ENCODE measurements at regions not wholly inside any gene's neighbourhood (a gene's known extent, or its start where the extent isn't known, plus 50 kb on each side); places are given as distances from the start of the nearest gene placed in this dataset.

GRCh38 chr20:1784586-1784985, 110.6 kb upstream of the SIRPA start:
- DNase-seq: no peak

GRCh38 chr20:1783245-1783644, 112.0 kb upstream of the SIRPA start:
- no peak for DNase-seq

GRCh38 chr20:1782181-1782580, 113.0 kb upstream of the SIRPA start:
- DNase-seq: no peak

- DNase-seq: no peak
These were observed 115.6 kb upstream of the SIRPA start for GRCh38 chr20:1779567-1779966.

- DNase-seq: no peak
These were observed 116.9 kb upstream of the SIRPA start for GRCh38 chr20:1778338-1778737.

- DNase-seq: no peak
These were observed 117.8 kb upstream of the SIRPA start for GRCh38 chr20:1777476-1777820.

GRCh38 chr20:1776681-1777475, 118.3 kb upstream of the SIRPA start:
- DNase-seq: peak; percentile 85

- no peak for DNase-seq
These were observed 117.5 kb upstream of the SIRPG start for GRCh38 chr20:1775117-1775516.

- DNase-seq: no peak
These were observed 116.9 kb upstream of the SIRPG start for GRCh38 chr20:1774479-1774878.

GRCh38 chr20:1773816-1774215, 116.2 kb upstream of the SIRPG start:
- DNase-seq: no peak

- DNase-seq: no peak
These were observed 111.9 kb upstream of the SIRPG start for GRCh38 chr20:1769491-1769890.

- no peak for DNase-seq
These were observed 109.2 kb upstream of the SIRPG start for GRCh38 chr20:1766731-1767130.

GRCh38 chr20:1764136-1765033, 106.8 kb upstream of the SIRPG start:
- DNase-seq: peak; percentile 59

GRCh38 chr20:1761598-1761997, 104.0 kb upstream of the SIRPG start:
- DNase-seq: no peak

GRCh38 chr20:1761116-1761515, 103.5 kb upstream of the SIRPG start:
- no peak for DNase-seq

GRCh38 chr20:1758765-1759164, 101.2 kb upstream of the SIRPG start:
- DNase-seq: no peak

GRCh38 chr20:1757606-1758512, 100.3 kb upstream of the SIRPG start:
- no peak for DNase-seq

GRCh38 chr20:1757072-1757471, 99.5 kb upstream of the SIRPG start:
- DNase-seq: no peak

GRCh38 chr20:1754749-1755148, 97.2 kb upstream of the SIRPG start:
- DNase-seq: no peak

GRCh38 chr20:1754306-1754705, 96.7 kb upstream of the SIRPG start:
- no peak for DNase-seq

- DNase-seq: no peak
These were observed 94.5 kb upstream of the SIRPG start for GRCh38 chr20:1752045-1752444.

GRCh38 chr20:1748777-1749176, 91.2 kb upstream of the SIRPG start:
- no peak for DNase-seq

GRCh38 chr20:1747953-1748577, 90.5 kb upstream of the SIRPG start:
- DNase-seq: no peak
